ENCODE measurements at regions not wholly inside any gene's neighbourhood (a gene's known extent, or its start where the extent isn't known, plus 50 kb on each side); places are given as distances from the start of the nearest gene placed in this dataset.
A peak's percentile ranks its signal among the peaks of the same experiment; 100 is the strongest.

DNA sequence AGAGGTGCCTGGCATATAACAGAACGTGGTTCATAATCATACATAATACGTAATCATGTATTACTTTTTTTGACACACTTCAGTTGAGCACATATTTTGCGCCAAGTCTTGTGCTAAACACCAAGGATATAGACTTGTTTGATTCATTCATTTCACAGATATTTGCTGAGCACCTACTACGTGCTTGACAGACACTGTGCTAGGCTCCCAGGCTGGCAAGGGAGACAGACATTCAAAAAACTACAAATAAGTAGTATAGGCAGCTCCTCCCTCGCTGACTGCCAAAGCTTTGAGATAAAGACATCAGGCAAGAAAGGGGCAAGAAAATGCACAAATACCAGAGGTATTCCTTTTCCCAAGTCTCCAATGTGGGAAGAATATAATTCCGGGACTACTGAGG lies 122.5 kb upstream of the CPEB4 start:
- peak overlapping the region; percentile 77 for H3K27ac Mint-ChIP-seq (ENCODE audit: low read depth, unreplicated experiment)
- intact Hi-C loops (cut with micrococcal nuclease): loop anchor here (1.0 to 10.0 kb wide), 8 partner anchors 17 to 441 kb away; partner anchors contain the start of genes BOD1 and STC2
- CTCF ChIA-PET: interaction anchor here (0.5 to 2.9 kb wide), 6 partner anchors 10 to 1049 kb away, joined by 3 to 16 read pairs (median 4); no protein-coding TSS in a partner anchor

GRCh38 chr5:173767574-173768266 lies 120.4 kb upstream of the CPEB4 start:
- no peaks in the 10 kb centered on the region for H3K27me3 Mint-ChIP-seq (ENCODE audit: insufficient read depth, unreplicated experiment)
- no peaks in the 10 kb centered on the region for H3K36me3 Mint-ChIP-seq (ENCODE audit: insufficient read depth, unreplicated experiment)
- peak overlapping the region; percentile 16 for H3K27ac Mint-ChIP-seq (ENCODE audit: low read depth, unreplicated experiment)
- intact Hi-C loops (cut with micrococcal nuclease): loop anchor here (2.0 to 10.0 kb wide), 6 partner anchors 15 to 443 kb away; partner anchors contain the start of genes BOD1 and STC2
- POLR2A ChIA-PET: interaction anchor here (0.7 to 10.9 kb wide), 19 partner anchors 11 to 205 kb away, joined by 3 to 176 read pairs (median 9); partner anchors contain the start of genes BOD1 and CPEB4
- peak overlapping the region; percentile 24 for H3K4me3 Mint-ChIP-seq (ENCODE audit: unreplicated experiment)
- TF ChIP-seq CTCF (IDR thresholded peaks at IDR 0.05; ENCODE audit: unreplicated experiment): no peak
- H3K9me3 Mint-ChIP-seq (ENCODE audit: unreplicated experiment): no peaks in the 10 kb centered on the region
- H3K4me1 Mint-ChIP-seq (ENCODE audit: insufficient read depth, unreplicated experiment): peaks cover 39% of the 10 kb centered on the region
- CTCF ChIA-PET: interaction anchor here (0.6 to 2.9 kb wide), 3 partner anchors 13 to 152 kb away, joined by 3 to 16 read pairs (median 3); no protein-coding TSS in a partner anchor
- peak; percentile 70 for DNase-seq (ENCODE audit: unreplicated experiment)
- no TSS peak for BruUV-seq (replicated peaks)

More for the DNA sequence above, 122.5 kb upstream of the CPEB4 start:
- no peaks in the 10 kb centered on the region for H3K27me3 Mint-ChIP-seq (ENCODE audit: insufficient read depth, unreplicated experiment)
- no peak overlapping the region for H3K4me3 Mint-ChIP-seq (ENCODE audit: unreplicated experiment)
- H3K4me1 Mint-ChIP-seq (ENCODE audit: insufficient read depth, unreplicated experiment): peaks cover 45% of the 10 kb centered on the region
- no peaks in the 10 kb centered on the region for H3K9me3 Mint-ChIP-seq (ENCODE audit: unreplicated experiment)
- POLR2A ChIA-PET: interaction anchor here (0.5 to 10.9 kb wide), 22 partner anchors 12 to 782 kb away, joined by 3 to 176 read pairs (median 8); partner anchors contain the start of genes ATP6V0E1, BOD1 and CPEB4
- H3K36me3 Mint-ChIP-seq (ENCODE audit: insufficient read depth, unreplicated experiment): no peaks in the 10 kb centered on the region
- no peak for DNase-seq (ENCODE audit: unreplicated experiment)
- BruUV-seq (replicated peaks): no TSS peak
- no peak for TF ChIP-seq CTCF (IDR thresholded peaks at IDR 0.05; ENCODE audit: unreplicated experiment)

GRCh38 chr5:173768267-173768806 lies 119.8 kb upstream of the CPEB4 start:
- Mint-ChIP-seq H3K27ac (ENCODE audit: low read depth, unreplicated experiment) (peak overlapping the region; percentile 16), H3K9me3 (ENCODE audit: unreplicated experiment) (no peaks in the 10 kb centered on the region), H3K36me3 (ENCODE audit: insufficient read depth, unreplicated experiment) (no peaks in the 10 kb centered on the region), H3K4me3 (ENCODE audit: unreplicated experiment) (no peak overlapping the region), H3K27me3 (ENCODE audit: insufficient read depth, unreplicated experiment) (no peaks in the 10 kb centered on the region), H3K4me1 (ENCODE audit: insufficient read depth, unreplicated experiment) (peaks cover 39% of the 10 kb centered on the region)
- BruUV-seq (replicated peaks): no TSS peak
- intact Hi-C loops (cut with micrococcal nuclease): loop anchor here (5.0 to 10.0 kb wide), 2 partner anchors 151 to 444 kb away; partner anchors contain the start of genes BOD1 and STC2
- DNase-seq (ENCODE audit: unreplicated experiment): no peak
- no peak for TF ChIP-seq CTCF (IDR thresholded peaks at IDR 0.05; ENCODE audit: unreplicated experiment)
- ChIA-PET POLR2A (interaction anchor here (1.0 to 10.9 kb wide), 13 partner anchors 10 to 180 kb away, joined by 3 to 176 read pairs (median 14); partner anchors contain the start of gene CPEB4), CTCF (interaction anchor here (0.6 to 2.9 kb wide), 4 partner anchors 12 to 204 kb away, joined by 3 to 16 read pairs (median 3); no protein-coding TSS in a partner anchor)

- no peak for DNase-seq (ENCODE audit: unreplicated experiment)
- H3K27me3 Mint-ChIP-seq (ENCODE audit: insufficient read depth, unreplicated experiment): no peaks in the 10 kb centered on the region
- H3K4me3 Mint-ChIP-seq (ENCODE audit: unreplicated experiment): no peak overlapping the region
- ChIA-PET POLR2A (interaction anchor here (3.9 to 10.9 kb wide), 4 partner anchors 12 to 125 kb away, joined by 36 to 176 read pairs (median 115); partner anchors contain the start of gene CPEB4), CTCF (interaction anchor here (0.7 to 2.9 kb wide), 2 partner anchors 11 to 204 kb away, joined by 3 to 16 read pairs; no protein-coding TSS in a partner anchor)
- BruUV-seq (replicated peaks): no TSS peak
- intact Hi-C loops (cut with micrococcal nuclease): loop anchor here (5.0 to 10.0 kb wide), 2 partner anchors 152 to 444 kb away; partner anchors contain the start of genes BOD1 and STC2
- H3K4me1 Mint-ChIP-seq (ENCODE audit: insufficient read depth, unreplicated experiment): peaks cover 39% of the 10 kb centered on the region
- H3K9me3 Mint-ChIP-seq (ENCODE audit: unreplicated experiment): no peaks in the 10 kb centered on the region
- H3K27ac Mint-ChIP-seq (ENCODE audit: low read depth, unreplicated experiment): peak overlapping the region; percentile 32
- no peak for TF ChIP-seq CTCF (IDR thresholded peaks at IDR 0.05; ENCODE audit: unreplicated experiment)
- no peaks in the 10 kb centered on the region for H3K36me3 Mint-ChIP-seq (ENCODE audit: insufficient read depth, unreplicated experiment)
These were observed 119.3 kb upstream of the CPEB4 start for GRCh38 chr5:173768891-173769290.
